HG03039 (cell line): ENCODE measurements at regions not wholly inside any gene's neighbourhood (a gene's known extent, or its start where the extent isn't known, plus 50 kb on each side); places are given as distances from the start of the nearest gene placed in this dataset.

ENCODE experiments used
- ATAC-seq: cut with Tn5 transposase; IDR thresholded peaks from one replicate; pipeline ENCODE4 v1.9.1; 2021; ENCODE audit warnings: mild to moderate bottlenecking, moderate library complexity; ENCODE audit not compliant: unreplicated experiment

GRCh38 chr12:58513852-58514251 is 406.5 kb downstream of the LRIG3 start:
- no peak for ATAC-seq

- no peak for ATAC-seq
Observed at GRCh38 chr12:58519839-58520238, 400.5 kb downstream of the LRIG3 start.

- no peak for ATAC-seq
Observed at GRCh38 chr12:58521152-58521551, 399.2 kb downstream of the LRIG3 start.

- ATAC-seq = no peak
Observed at GRCh38 chr12:58521796-58522195, 398.5 kb downstream of the LRIG3 start.

GRCh38 chr12:58523360-58523759 is 396.9 kb downstream of the LRIG3 start:
- no peak for ATAC-seq

GRCh38 chr12:58528271-58528670 is 392.0 kb downstream of the LRIG3 start:
- ATAC-seq = no peak

GRCh38 chr12:58529114-58529665 is 391.1 kb downstream of the LRIG3 start:
- ATAC-seq = no peak

- no peak for ATAC-seq
Observed at GRCh38 chr12:58529897-58530741, 390.2 kb downstream of the LRIG3 start.

- ATAC-seq = no peak
Observed at GRCh38 chr12:58530742-58531062, 389.6 kb downstream of the LRIG3 start.

GRCh38 chr12:58532855-58533608 is 387.3 kb downstream of the LRIG3 start:
- no peak for ATAC-seq

GRCh38 chr12:58533652-58534051 is 386.7 kb downstream of the LRIG3 start:
- no peak for ATAC-seq

GRCh38 chr12:58537278-58537677 is 383.0 kb downstream of the LRIG3 start:
- no peak for ATAC-seq

- no peak for ATAC-seq
Observed at GRCh38 chr12:58539295-58539694, 381.0 kb downstream of the LRIG3 start.

GRCh38 chr12:58540480-58541299 is 379.6 kb downstream of the LRIG3 start:
- ATAC-seq = no peak

- ATAC-seq = no peak
Observed at GRCh38 chr12:58541300-58541690, 379.0 kb downstream of the LRIG3 start.

GRCh38 chr12:58544281-58544680 is 376.0 kb downstream of the LRIG3 start:
- ATAC-seq = no peak

- no peak for ATAC-seq
Observed at GRCh38 chr12:58547217-58547616, 373.1 kb downstream of the LRIG3 start.

GRCh38 chr12:58548801-58549200 is 371.5 kb downstream of the LRIG3 start:
- no peak for ATAC-seq

GRCh38 chr12:58554522-58555157 is 365.7 kb downstream of the LRIG3 start:
- no peak for ATAC-seq

GRCh38 chr12:58557171-58557570 is 363.1 kb downstream of the LRIG3 start:
- ATAC-seq = no peak

- ATAC-seq = no peak
Observed at GRCh38 chr12:58557661-58558060, 362.6 kb downstream of the LRIG3 start.
